HL-60 (cell line): ENCODE measurements at regions not wholly inside any gene's neighbourhood (a gene's known extent, or its start where the extent isn't known, plus 50 kb on each side); places are given as distances from the start of the nearest gene placed in this dataset.

Experiments
- CTCF ChIP-seq: IDR thresholded peaks from one replicate; pipeline ENCODE4 v1.5.1; 2011; ENCODE audit warnings: low read length, control low read depth, inconsistent platforms; ENCODE audit not compliant: insufficient read depth
- GABPA ChIP-seq: IDR thresholded peaks from 2 replicates; pipeline ENCODE4 v1.6.1; 2012; ENCODE audit warnings: low read depth
- POLR2AphosphoS5 ChIP-seq: IDR thresholded peaks from 2 replicates; pipeline ENCODE4 v1.6.1; 2012; ENCODE audit warnings: low read depth

- no peak for TF ChIP-seq CTCF
- no peak for TF ChIP-seq POLR2AphosphoS5
- TF ChIP-seq GABPA = no peak
Measured at GRCh38 chr10:21080261-21080660, 183.2 kb upstream of the NEBL start.
